Breast epithelium (tissue), 4 donors: ENCODE measurements at regions not wholly inside any gene's neighbourhood (a gene's known extent, or its start where the extent isn't known, plus 50 kb on each side); places are given as distances from the start of the nearest gene placed in this dataset.

ENCODE experiments used
- DNase-seq, 2 donors: peaks; one replicate each; pipeline ENCODE4 v3.0.0-alpha.2; 2019; ENCODE audit warnings: low spot score in 2 of 2
- H3K27ac ChIP-seq, 2 donors: fragments of 200-600 bp; sonication (generic) in 1 of 2; one replicate each; pipeline ENCODE4 v1.5.1; 2016 to 2019; ENCODE audit warnings: mild to moderate bottlenecking in 1 of 2
- H3K27me3 ChIP-seq, 2 donors: fragments of 200-600 bp; sonication (generic) in 1 of 2; one replicate each; pipeline versions ENCODE4 v1.5.1 to v1.6.0; 2017 to 2019; ENCODE audit warnings: control low read depth in 1 of 2, mild to moderate bottlenecking in 1 of 2
- H3K36me3 ChIP-seq: fragments of 200-600 bp; one replicate; pipeline ENCODE4 v1.5.1; 2019
- H3K4me1 ChIP-seq, 2 donors: fragments of 200-600 bp; sonication (generic); one replicate each; pipeline ENCODE4 v1.5.1; 2016 to 2019; ENCODE audit warnings: control low read depth in 1 of 2
- H3K4me3 ChIP-seq, 3 donors: fragments of 200-600 bp; sonication (generic); 1 replicate in 2 of 3; 2 replicates in 1 of 3; pipeline ENCODE4 v1.5.1; 2016 to 2019; ENCODE audit warnings: mild to moderate bottlenecking in 3 of 3, moderate library complexity in 2 of 3
- H3K9me3 ChIP-seq, 2 donors: fragments of 200-600 bp; sonication (generic) in 1 of 2; one replicate each; pipeline ENCODE4 v1.5.1; 2016 to 2019; ENCODE audit warnings: control low read depth in 1 of 2
- CTCF ChIP-seq, 3 donors: fragments of 450-650 bp; IDR thresholded peaks; one replicate each; pipeline ENCODE4 v1.5.1; 2016 to 2017; ENCODE audit warnings: antibody characterized with exemption in 3 of 3, mild to moderate bottlenecking in 3 of 3, moderate library complexity in 3 of 3
- POLR2A ChIP-seq: fragments of 450-650 bp; IDR thresholded peaks from one replicate; pipeline ENCODE4 v1.6.1; 2016; ENCODE audit warnings: antibody characterized with exemption, mild to moderate bottlenecking, moderate library complexity
- POLR2AphosphoS5 ChIP-seq, 3 donors: sonication (generic); formaldehyde crosslinking; IDR thresholded peaks; one replicate each; pipeline ENCODE4 v1.6.1; 2017; ENCODE audit warnings: antibody characterized with exemption in 3 of 3
- intact Hi-C: fragments of 100-400 bp; cut with DNase I; formaldehyde crosslinking; loops from one replicate; pipeline ENCODE4 v1.15.1; 2023; ENCODE audit warnings: low total_unique reads

- Histone ChIP-seq H3K27me3 (no peaks in the 10 kb centered on the region), H3K4me1 (no peaks in the 10 kb centered on the region), H3K27ac (peak overlapping the region in 1 of 2 donors; percentile 68), H3K36me3 (no peaks in the 10 kb centered on the region), H3K4me3 (no peak overlapping the region), H3K9me3 (no peaks in the 10 kb centered on the region)
- intact Hi-C loops: no loop called here
- DNase-seq: no peak
- TF ChIP-seq CTCF (IDR thresholded peaks at IDR 0.05): no peak
Observed at GRCh38 chr5:126338635-126339034, 84.6 kb upstream of the GRAMD2B start.

- Histone ChIP-seq H3K4me1 (no peaks in the 10 kb centered on the region), H3K36me3 (no peaks in the 10 kb centered on the region), H3K4me3 (no peak overlapping the region), H3K9me3 (no peaks in the 10 kb centered on the region), H3K27ac (peak overlapping the region in 1 of 2 donors; percentile 68), H3K27me3 (no peaks in the 10 kb centered on the region)
- TF ChIP-seq CTCF (IDR thresholded peaks at IDR 0.05): peak; percentile 73 to 93 (median 90)
- TF ChIP-seq POLR2AphosphoS5 (IDR thresholded peaks at IDR 0.05): no peak
- DNase-seq: peak in 1 of 2 donors; percentile 32
- intact Hi-C loops: no loop called here
Observed at GRCh38 chr5:126339215-126339805, 83.9 kb upstream of the GRAMD2B start.

- TF ChIP-seq POLR2AphosphoS5 (IDR thresholded peaks at IDR 0.05) (no peak), CTCF (IDR thresholded peaks at IDR 0.05) (no peak), POLR2A (no peak)
- Histone ChIP-seq H3K27ac (no peak overlapping the region), H3K4me3 (no peak overlapping the region), H3K9me3 (no peaks in the 10 kb centered on the region), H3K4me1 (no peaks in the 10 kb centered on the region), H3K36me3 (no peaks in the 10 kb centered on the region), H3K27me3 (no peaks in the 10 kb centered on the region)
- DNase-seq: no peak
- intact Hi-C loops: no loop called here
Observed at GRCh38 chr5:126341906-126342630, 81.1 kb upstream of the GRAMD2B start.

GRCh38 chr5:126348855-126349635, 74.2 kb upstream of the GRAMD2B start:
- Histone ChIP-seq H3K4me1 (peaks cover 0 to 4% of the 10 kb centered on the region in 2 donors), H3K4me3 (no peak overlapping the region), H3K27ac (no peak overlapping the region), H3K9me3 (no peaks in the 10 kb centered on the region), H3K27me3 (no peaks in the 10 kb centered on the region), H3K36me3 (no peaks in the 10 kb centered on the region)
- no peak for DNase-seq
- intact Hi-C loops: no loop called here
- TF ChIP-seq POLR2AphosphoS5 (IDR thresholded peaks at IDR 0.05): no peak

GRCh38 chr5:126351153-126351552, 72.1 kb upstream of the GRAMD2B start:
- Histone ChIP-seq H3K4me3 (no peak overlapping the region), H3K36me3 (no peaks in the 10 kb centered on the region), H3K27ac (peak overlapping the region; percentile 49 to 80), H3K9me3 (no peaks in the 10 kb centered on the region), H3K27me3 (no peaks in the 10 kb centered on the region), H3K4me1 (peaks cover 0 to 9% of the 10 kb centered on the region in 2 donors)
- no peak for DNase-seq
- TF ChIP-seq POLR2A (no peak), POLR2AphosphoS5 (IDR thresholded peaks at IDR 0.05) (no peak), CTCF (IDR thresholded peaks at IDR 0.05) (no peak)
- intact Hi-C loops: loop anchor here (5.0 kb wide), 1 partner anchor 191 kb away; no protein-coding TSS in a partner anchor
